ENCODE measurements at regions not wholly inside any gene's neighbourhood (a gene's known extent, or its start where the extent isn't known, plus 50 kb on each side); places are given as distances from the start of the nearest gene placed in this dataset.
"Not testable (repeated sequence)": the region's sequence is repeated elsewhere in the genome, so short reads cannot be mapped to it uniquely, and the experiment has no call there.

- no peak for TF ChIP-seq CTCF (IDR thresholded peaks at IDR 0.05)
- Histone ChIP-seq H3K4me3 (no peak overlapping the region), H3K9me3 (no peaks in the 10 kb centered on the region), H3K27me3 (no peaks in the 10 kb centered on the region), H3K36me3 (no peaks in the 10 kb centered on the region), H3K27ac (no peak overlapping the region), H3K4me1 (no peaks in the 10 kb centered on the region)
- intact Hi-C loops (cut with DNase I): no loop called here
- no peak for DNase-seq (ENCODE audit: low spot score in 2 of 2)
Observed at GRCh38 chr6:81515562-81516453, 236.7 kb downstream of the TENT5A start.

GRCh38 chr6:81514195-81514594 lies 238.3 kb downstream of the TENT5A start:
- H3K4me3 ChIP-seq; H3K27ac ChIP-seq; intact Hi-C loops (cut with DNase I); DNase-seq (ENCODE audit: low spot score in 2 of 2); H3K4me1 ChIP-seq; H3K9me3 ChIP-seq; H3K36me3 ChIP-seq; H3K27me3 ChIP-seq: not testable (repeated sequence)

GRCh38 chr6:81511423-81511822 lies 241.1 kb downstream of the TENT5A start:
- Histone ChIP-seq H3K36me3 (no peaks in the 10 kb centered on the region), H3K4me1 (no peaks in the 10 kb centered on the region), H3K4me3 (no peak overlapping the region), H3K27me3 (no peaks in the 10 kb centered on the region), H3K27ac (no peak overlapping the region), H3K9me3 (no peaks in the 10 kb centered on the region)
- TF ChIP-seq CTCF (IDR thresholded peaks at IDR 0.05): no peak
- DNase-seq (ENCODE audit: low spot score in 2 of 2): no peak
- intact Hi-C loops (cut with DNase I): no loop called here

GRCh38 chr6:81495999-81496398 lies 256.5 kb downstream of the TENT5A start:
- peaks cover 0 to 2% of the 10 kb centered on the region in 2 donors for H3K4me1 ChIP-seq
- intact Hi-C loops (cut with DNase I): no loop called here
- TF ChIP-seq CTCF (IDR thresholded peaks at IDR 0.05): no peak
- no peak overlapping the region for H3K4me3 ChIP-seq
- no peaks in the 10 kb centered on the region for H3K9me3 ChIP-seq
- no peak for DNase-seq (ENCODE audit: low spot score in 2 of 2)
- H3K27ac ChIP-seq: no peak overlapping the region
- H3K36me3 ChIP-seq: no peaks in the 10 kb centered on the region
- no peaks in the 10 kb centered on the region for H3K27me3 ChIP-seq

GRCh38 chr6:81491454-81492101 lies 260.9 kb downstream of the TENT5A start:
- no peaks in the 10 kb centered on the region for H3K36me3 ChIP-seq
- intact Hi-C loops (cut with DNase I): no loop called here
- TF ChIP-seq CTCF (IDR thresholded peaks at IDR 0.05): no peak

GRCh38 chr6:81487489-81487888 lies 265.0 kb downstream of the TENT5A start:
- peaks cover 0 to 2% of the 10 kb centered on the region in 2 donors for H3K4me1 ChIP-seq
- intact Hi-C loops (cut with DNase I): no loop called here
- peak in 1 of 2 donors; percentile 68 for DNase-seq (ENCODE audit: low spot score in 2 of 2)
- H3K27me3 ChIP-seq: no peaks in the 10 kb centered on the region
- H3K36me3 ChIP-seq: no peaks in the 10 kb centered on the region
- TF ChIP-seq CTCF (IDR thresholded peaks at IDR 0.05): no peak
- H3K4me3 ChIP-seq: peak overlapping the region in 1 of 2 donors; percentile 38
- H3K27ac ChIP-seq: no peak overlapping the region
- H3K9me3 ChIP-seq: no peaks in the 10 kb centered on the region

More at GRCh38 chr6:81491454-81492101, 260.9 kb downstream of the TENT5A start:
- Histone ChIP-seq H3K27ac (no peak overlapping the region), H3K4me1 (peaks cover 0 to 2% of the 10 kb centered on the region in 2 donors), H3K4me3 (no peak overlapping the region), H3K27me3 (no peaks in the 10 kb centered on the region), H3K9me3 (no peaks in the 10 kb centered on the region)
- DNase-seq (ENCODE audit: low spot score in 2 of 2): no peak
